HG02840 (cell line): ENCODE measurements at regions not wholly inside any gene's neighbourhood (a gene's known extent, or its start where the extent isn't known, plus 50 kb on each side); places are given as distances from the start of the nearest gene placed in this dataset.

Experiments
- ATAC-seq: cut with Tn5 transposase; IDR thresholded peaks from one replicate; pipeline ENCODE4 v1.9.1; 2021; ENCODE audit warnings: mild to moderate bottlenecking, moderate library complexity, moderate number of reproducible peaks; ENCODE audit not compliant: unreplicated experiment, low FRiP score

- ATAC-seq: no peak
Measured at GRCh38 chr14:48526307-48526706, 850.9 kb upstream of the MDGA2 start.

DNA sequence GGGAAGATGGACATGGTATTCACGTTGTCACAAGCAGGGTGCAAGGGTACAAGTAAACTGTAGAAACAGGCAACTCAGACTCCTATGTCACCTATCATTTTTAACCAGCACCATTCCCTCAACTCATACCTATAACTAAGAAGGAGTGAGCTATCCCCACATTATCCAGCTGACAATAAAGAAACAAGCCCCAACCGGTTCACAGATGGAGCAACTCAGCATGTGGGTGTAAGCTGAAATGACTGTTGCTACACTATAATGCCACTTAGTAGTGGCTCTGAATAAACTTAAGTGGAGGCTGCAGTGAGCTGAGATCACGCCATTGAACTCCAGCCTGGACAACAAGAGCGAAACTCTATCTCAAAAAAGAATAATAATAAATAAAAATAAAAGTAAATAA is 829.5 kb upstream of the MDGA2 start:
- no peak for ATAC-seq

DNA sequence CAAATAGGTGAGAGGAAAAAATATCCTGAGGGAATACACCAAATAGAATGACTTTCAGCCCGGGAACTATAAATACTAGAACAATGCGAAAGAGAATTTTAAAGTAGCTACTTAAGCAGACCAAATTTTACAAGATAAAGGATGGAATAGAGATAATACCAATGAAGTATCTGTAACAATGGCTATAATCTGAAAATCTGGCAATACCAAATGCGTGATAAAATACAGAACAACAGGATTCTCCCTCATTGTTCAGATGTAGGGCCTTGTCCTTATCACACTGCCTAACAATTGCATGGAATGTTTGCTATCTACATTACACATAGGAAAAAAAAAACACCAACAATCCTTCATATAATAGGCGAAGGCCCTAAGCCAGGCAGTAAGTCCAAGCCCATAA is 815.4 kb upstream of the MDGA2 start:
- no peak for ATAC-seq

- ATAC-seq: no peak
Measured at GRCh38 chr14:48473944-48474343, 798.5 kb upstream of the MDGA2 start.

GRCh38 chr14:48456051-48456450 is 780.6 kb upstream of the MDGA2 start:
- ATAC-seq: no peak

DNA sequence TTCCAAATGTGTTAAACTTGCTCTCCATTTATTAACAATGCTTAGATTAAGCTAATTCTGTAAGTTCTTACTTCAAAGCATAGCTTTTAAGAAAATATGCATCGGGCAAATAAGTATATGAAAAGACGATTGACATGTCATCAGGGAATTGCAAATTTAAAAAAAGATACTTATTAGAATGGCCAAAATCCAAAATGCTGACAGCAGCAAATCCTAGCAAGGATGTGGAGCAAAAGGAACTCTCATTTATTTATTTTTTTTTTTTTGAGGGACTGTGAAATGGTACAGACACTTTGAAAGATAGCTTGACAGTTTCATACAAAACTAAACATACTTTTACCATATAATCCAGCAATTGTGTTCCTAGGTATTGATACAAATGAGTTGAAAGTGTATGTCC is 779.5 kb upstream of the MDGA2 start:
- ATAC-seq: no peak

GRCh38 chr14:48452437-48452995 is 777.1 kb upstream of the MDGA2 start:
- ATAC-seq: no peak

DNA sequence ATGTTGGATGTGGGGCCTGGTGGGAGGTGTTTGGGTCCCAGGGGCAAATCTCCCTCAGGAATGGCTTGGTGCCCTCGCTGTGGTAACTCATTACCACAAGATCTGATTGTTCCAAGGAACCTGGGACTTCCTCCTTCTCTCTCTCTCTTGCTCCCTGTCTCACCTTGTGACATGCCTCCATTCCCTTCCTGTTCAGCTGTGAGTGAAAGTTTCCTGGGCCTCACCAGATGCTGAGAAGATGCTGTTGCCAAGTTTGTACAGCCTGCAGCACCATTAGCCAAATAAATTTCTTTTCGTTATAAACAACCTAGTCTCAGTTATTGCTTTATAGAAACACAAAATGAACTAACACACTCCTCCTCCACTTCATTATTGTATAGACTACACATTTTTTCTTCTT is 759.8 kb upstream of the MDGA2 start:
- ATAC-seq: no peak

DNA sequence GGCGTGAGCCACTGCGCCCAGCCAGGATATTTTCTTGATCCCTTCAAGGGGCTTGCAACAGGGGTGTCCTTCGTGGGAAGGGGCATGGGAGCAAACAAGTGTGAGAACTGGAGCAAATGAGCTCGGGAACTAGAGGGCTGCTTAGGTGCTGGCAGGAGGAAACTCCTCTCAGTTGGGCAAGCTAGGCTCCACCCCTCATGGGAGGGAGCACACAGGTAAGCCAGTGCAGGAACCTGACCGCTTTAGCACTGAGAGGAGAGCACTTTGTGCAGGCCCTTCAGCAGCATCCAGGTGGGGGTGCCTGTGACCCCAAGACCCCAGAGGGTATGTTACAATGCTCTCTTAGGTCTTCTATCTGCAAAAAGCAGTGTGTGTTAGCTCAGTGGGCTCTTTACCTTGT is 755.4 kb upstream of the MDGA2 start:
- no peak for ATAC-seq

- ATAC-seq: no peak
Measured at GRCh38 chr14:48429512-48429911, 754.1 kb upstream of the MDGA2 start.

- no peak for ATAC-seq
Measured at GRCh38 chr14:48417715-48418500, 742.5 kb upstream of the MDGA2 start.

DNA sequence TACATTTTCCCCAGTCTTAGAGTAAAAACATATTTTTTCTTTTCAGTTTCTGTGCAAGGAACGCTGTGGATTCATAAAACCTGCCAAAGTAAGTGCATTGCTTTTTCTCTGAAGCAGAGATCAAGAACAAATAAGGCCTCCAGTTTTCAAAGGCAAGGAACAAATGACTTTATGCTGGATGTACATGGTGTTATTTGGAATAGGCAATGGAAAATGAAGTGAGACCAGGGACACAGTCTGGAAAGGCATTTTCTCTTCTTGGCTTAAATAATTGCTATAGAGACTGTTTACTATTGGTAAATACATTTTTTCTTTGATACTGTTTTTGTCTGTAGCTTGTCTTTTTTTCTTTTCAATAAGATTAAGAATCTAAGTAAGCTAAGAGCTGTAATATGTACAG is 725.9 kb upstream of the MDGA2 start:
- no peak for ATAC-seq

GRCh38 chr14:48398675-48399282 is 723.4 kb upstream of the MDGA2 start:
- no peak for ATAC-seq

DNA sequence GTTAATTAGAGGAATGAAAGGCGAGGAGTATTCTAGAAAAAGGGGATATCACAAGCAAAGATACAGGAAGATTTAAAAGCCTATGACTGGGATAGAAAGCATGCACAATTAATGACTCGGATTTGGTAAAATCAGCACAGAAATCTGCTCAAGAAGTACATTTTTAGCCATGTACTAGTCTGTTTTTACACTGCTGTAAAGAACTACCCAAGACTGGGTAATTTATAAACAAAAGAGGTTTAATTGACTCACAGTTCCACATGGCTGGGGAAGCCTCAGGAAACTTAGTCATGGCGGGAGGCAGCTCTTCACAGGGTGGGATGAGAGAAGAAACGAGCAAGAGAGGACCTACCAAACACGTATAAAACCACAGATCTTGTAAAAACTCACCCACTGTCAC is 716.3 kb upstream of the MDGA2 start:
- no peak for ATAC-seq

DNA sequence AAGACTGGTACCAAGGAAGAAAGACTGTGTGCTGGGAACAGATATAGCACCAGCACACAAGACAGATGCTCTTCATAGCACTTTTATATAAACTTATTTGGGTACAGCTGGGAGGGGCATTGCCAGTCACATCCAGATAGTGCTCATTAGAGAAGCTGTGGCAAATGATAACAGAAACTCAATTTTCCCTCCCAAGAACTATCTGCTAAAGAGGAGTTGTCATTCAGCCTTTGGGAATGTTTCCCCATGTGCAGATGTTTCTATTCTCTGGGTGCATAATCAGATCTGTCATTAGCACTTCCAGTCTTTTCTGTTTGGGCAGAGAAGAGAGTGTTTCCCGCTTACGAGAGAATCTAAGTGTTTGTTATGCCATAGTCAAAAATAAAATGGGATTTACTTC is 714.9 kb upstream of the MDGA2 start:
- no peak for ATAC-seq

DNA sequence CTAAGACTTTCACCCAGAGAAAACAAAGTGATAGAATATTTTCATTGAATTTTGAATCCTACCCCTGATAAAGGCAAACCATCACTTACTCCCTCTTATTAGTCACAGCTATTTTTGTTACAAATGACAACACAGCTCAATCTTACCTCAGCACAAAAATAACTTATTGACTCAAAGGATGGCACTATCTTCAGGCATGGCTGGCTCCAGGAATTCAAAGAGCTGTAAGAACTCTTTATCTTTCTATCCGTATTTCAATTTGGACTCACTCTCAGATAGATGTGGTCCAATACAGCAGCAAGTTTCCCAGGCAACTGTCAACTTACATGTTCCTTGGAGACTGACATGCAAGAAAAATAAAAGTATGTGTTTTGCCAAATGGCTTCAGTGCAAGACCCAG is 709.4 kb upstream of the MDGA2 start:
- no peak for ATAC-seq

- ATAC-seq: no peak
Measured at GRCh38 chr14:48382961-48383360, 707.6 kb upstream of the MDGA2 start.

- ATAC-seq: no peak
Measured at GRCh38 chr14:48378541-48378940, 703.1 kb upstream of the MDGA2 start.

GRCh38 chr14:48373981-48374380 is 698.6 kb upstream of the MDGA2 start:
- ATAC-seq: no peak

GRCh38 chr14:48350971-48351370 is 675.6 kb upstream of the MDGA2 start:
- no peak for ATAC-seq

DNA sequence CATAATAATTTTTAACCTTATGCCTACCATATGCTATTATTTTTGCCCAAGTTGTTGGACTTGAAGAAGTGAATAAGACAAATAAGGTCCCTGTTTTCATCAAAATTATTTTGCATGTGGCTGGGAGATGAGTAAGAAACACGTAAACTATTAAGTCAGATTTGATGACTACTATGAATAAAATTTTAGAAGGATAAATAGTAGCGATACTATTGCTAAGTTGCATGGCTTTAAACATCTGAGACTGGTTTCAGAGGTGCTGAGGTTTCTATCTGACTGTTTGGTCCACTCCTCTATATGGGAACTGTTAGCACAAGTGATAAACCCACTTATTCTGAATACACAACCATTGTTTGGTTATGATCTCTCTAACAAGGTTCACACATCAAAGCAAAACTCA is 674.3 kb upstream of the MDGA2 start:
- ATAC-seq: no peak

DNA sequence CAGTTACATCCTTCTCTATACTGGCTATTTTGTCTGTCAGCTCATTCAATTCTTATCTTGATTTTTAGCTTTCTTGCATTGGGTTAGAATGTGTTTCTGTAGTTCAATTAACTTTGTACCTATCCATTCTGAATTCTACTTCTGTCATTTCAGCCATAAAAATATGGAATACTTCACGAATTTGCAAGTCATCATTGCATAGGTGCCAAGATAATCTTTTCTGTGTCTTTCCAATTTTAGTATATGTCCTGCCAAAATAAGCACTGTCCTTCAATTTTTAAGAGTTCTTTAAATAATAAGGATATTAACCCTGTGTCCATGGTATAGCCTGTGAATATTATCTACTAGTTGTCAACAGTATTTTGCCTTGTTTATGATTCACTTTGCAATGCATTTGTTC is 665.7 kb upstream of the MDGA2 start:
- no peak for ATAC-seq
